HCT116 (cell line): ENCODE measurements at regions not wholly inside any gene's neighbourhood (a gene's known extent, or its start where the extent isn't known, plus 50 kb on each side); places are given as distances from the start of the nearest gene placed in this dataset.

Experiments
- ATAC-seq: fragments of 200-7000 bp; cut with Tn5 transposase; 2 replicates; pipeline ENCODE4 v1.9.1; 2020; ENCODE audit warnings: mild to moderate bottlenecking, moderate library complexity
- BruUV-seq: library from RNA; stranded (reverse); fragments of 400-500 nt; replicated peaks from 2 replicates; lab custom pipeline; 2021; lab: Mats Ljungman, UMichigan
- CTCF ChIA-PET: fragments of 300-600 bp; sonication (Branson Sonifier 250); formaldehyde crosslinking; loops from one replicate; lab custom pipeline; 2021; ENCODE audit warnings: antibody characterized with exemption; lab: Charles Lee
- POLR2A ChIA-PET: fragments of 300-600, 350-600 bp; sonication (Branson Sonifier 250); formaldehyde crosslinking; loops from one replicate; lab custom pipeline; 2021; ENCODE audit warnings: antibody characterized with exemption; lab: Charles Lee
- RAD21 ChIA-PET, 2 experiments: fragments of 300-600 bp; sonication (Branson Sonifier 250); formaldehyde crosslinking; loops; one replicate each; lab custom pipeline; 2023; ENCODE audit warnings: low total read pairs in 2 of 2; ENCODE audit not compliant: uncharacterized antibody in 2 of 2, unreplicated experiment in 2 of 2, low non-redundant PET in 1 of 2; lab: Charles Lee
- DNase-seq: peaks from one replicate; pipeline ENCODE4 v3.0.0-alpha.2; 2010; ENCODE audit warnings: low read depth, low spot score
- H2AFZ ChIP-seq: fragments of 200-600 bp; shearing (Covaris generic), sonication (generic); 2 replicates; pipeline ENCODE4 v1.6.1; 2017; ENCODE audit warnings: low read depth, mixed run types, mixed read lengths, antibody characterized with exemption, low read length; ENCODE audit not compliant: poor library complexity, severe bottlenecking
- H3K27ac ChIP-seq: 2 replicates; pipeline ENCODE4 v1.5.1; 2012; ENCODE audit warnings: low read depth, low read length
- H3K27me3 ChIP-seq: fragments of 200-600 bp; sonication (generic); 2 replicates; pipeline ENCODE4 v1.6.1; 2016; ENCODE audit warnings: mixed run types, low read length, mixed read lengths; ENCODE audit not compliant: insufficient read depth
- H3K36me3 ChIP-seq, 2 experiments: fragments of 200-500 bp in 1 of 2; fragments of 200-600 bp in 1 of 2; sonication (Bioruptor generic) in 1 of 2; sonication (generic) in 1 of 2; 2 replicates each; pipeline versions ENCODE4 v1.5.1 to v1.6.1; 2014 to 2016; ENCODE audit warnings: low read length in 2 of 2, inconsistent platforms in 1 of 2, mixed read lengths in 1 of 2, mixed run types in 1 of 2; ENCODE audit not compliant: insufficient read depth in 2 of 2, control insufficient read depth in 1 of 2
- H3K4me1 ChIP-seq, 2 experiments: fragments of 200-600 bp in 1 of 2; sonication (generic) in 1 of 2; 2 replicates each; pipeline versions ENCODE4 v1.5.1 to v1.6.1; 2012 to 2017; ENCODE audit warnings: low read length in 2 of 2, inconsistent platforms in 1 of 2, mild to moderate bottlenecking in 1 of 2, mixed read lengths in 1 of 2, mixed run types in 1 of 2, moderate library complexity in 1 of 2; ENCODE audit not compliant: insufficient read depth in 2 of 2, control insufficient read depth in 1 of 2
- H3K4me2 ChIP-seq: fragments of 200-600 bp; sonication (generic); 2 replicates; pipeline ENCODE4 v1.6.1; 2017; ENCODE audit warnings: mixed run types, low read length, mixed read lengths
- H3K4me3 ChIP-seq, 2 experiments: fragments of 200-600 bp in 1 of 2; sonication (generic) in 1 of 2; replicated peaks in 1 of 2; 2 replicates each; pipeline ENCODE4 v1.5.1; 2011 to 2016; ENCODE audit warnings: low read length in 2 of 2, control low read depth in 1 of 2, low read depth in 1 of 2, mild to moderate bottlenecking in 1 of 2, mixed read lengths in 1 of 2, mixed run types in 1 of 2
- H3K79me2 ChIP-seq: fragments of 200-600 bp; sonication (generic); 2 replicates; pipeline ENCODE4 v1.6.1; 2017; ENCODE audit warnings: mild to moderate bottlenecking, mixed run types, low read length, moderate library complexity, mixed read lengths; ENCODE audit not compliant: insufficient read depth
- H3K9ac ChIP-seq: fragments of 200-600 bp; sonication (generic); 2 replicates; pipeline ENCODE4 v1.6.1; 2016; ENCODE audit warnings: low read length, mixed read lengths
- H3K9me2 ChIP-seq: fragments of 200-600 bp; sonication (generic), shearing (Covaris generic); 2 replicates; pipeline ENCODE4 v1.6.1; 2017; ENCODE audit warnings: mixed run types, mild to moderate bottlenecking, moderate library complexity; ENCODE audit not compliant: insufficient read depth
- H3K9me3 ChIP-seq, 2 experiments: fragments of 200-500 bp in 1 of 2; fragments of 200-600 bp in 1 of 2; sonication (Bioruptor generic) in 1 of 2; sonication (generic) in 1 of 2; 2 replicates each; pipeline ENCODE4 v1.6.1; 2014 to 2017; ENCODE audit warnings: low read length in 2 of 2, mixed read lengths in 2 of 2, inconsistent platforms in 1 of 2, low read depth in 1 of 2, mild to moderate bottlenecking in 1 of 2, mixed run types in 1 of 2, moderate library complexity in 1 of 2; ENCODE audit not compliant: control insufficient read depth in 1 of 2, insufficient read depth in 1 of 2
- H4K20me1 ChIP-seq: fragments of 200-600 bp; sonication (generic), shearing (Covaris generic); 2 replicates; pipeline ENCODE4 v1.6.1; 2017; ENCODE audit warnings: mixed run types, mild to moderate bottlenecking, moderate library complexity; ENCODE audit not compliant: insufficient read depth
- CBX3 ChIP-seq: IDR thresholded peaks from 2 replicates; pipeline ENCODE4 v1.6.1; 2012; ENCODE audit warnings: low read depth
- CEBPB ChIP-seq: IDR thresholded peaks from 2 replicates; pipeline ENCODE4 v1.6.1; 2012; ENCODE audit warnings: low read depth
- EGR1 ChIP-seq: IDR thresholded peaks from 2 replicates; pipeline ENCODE4 v1.6.1; 2012; ENCODE audit warnings: low read depth
- ELF1 ChIP-seq: IDR thresholded peaks from 2 replicates; pipeline ENCODE4 v1.6.1; 2012; ENCODE audit warnings: low read depth, borderline replicate concordance
- EZH2 ChIP-seq: fragments of 200-600 bp; sonication (generic); IDR thresholded peaks from 2 replicates; pipeline ENCODE4 v1.6.1; 2017; ENCODE audit warnings: antibody characterized with exemption, mixed run types
- EZH2phosphoT487 ChIP-seq: fragments of 200-600 bp; IDR thresholded peaks from 2 replicates; pipeline ENCODE4 v1.6.1; 2018; ENCODE audit warnings: antibody characterized with exemption, borderline replicate concordance
- JUND ChIP-seq: IDR thresholded peaks from 2 replicates; pipeline ENCODE4 v1.6.1; 2012
- POLR2AphosphoS5 ChIP-seq: IDR thresholded peaks from 2 replicates; pipeline ENCODE4 v1.6.1; 2011; ENCODE audit warnings: mild to moderate bottlenecking, low read depth, low read length, moderate library complexity
- SIN3A ChIP-seq: IDR thresholded peaks from 2 replicates; pipeline ENCODE4 v1.6.1; 2012; ENCODE audit warnings: low read depth
- SP1 ChIP-seq: IDR thresholded peaks from 2 replicates; pipeline ENCODE4 v1.6.1; 2012; ENCODE audit warnings: low read depth
- SRF ChIP-seq: IDR thresholded peaks from 2 replicates; pipeline ENCODE4 v1.6.1; 2012; ENCODE audit warnings: low read depth
- TCF7L2 ChIP-seq: IDR thresholded peaks from 2 replicates; pipeline ENCODE4 v1.7.0; 2011; ENCODE audit warnings: borderline replicate concordance, inconsistent platforms; ENCODE audit not compliant: insufficient read depth, insufficient read length; ENCODE audit errors: extremely low read depth
- YY1 ChIP-seq: IDR thresholded peaks from 2 replicates; pipeline ENCODE4 v1.6.1; 2011; ENCODE audit warnings: low read length, low read depth, moderate library complexity, mild to moderate bottlenecking; ENCODE audit not compliant: insufficient replicate concordance; ENCODE audit errors: extremely low read depth
- ZFX ChIP-seq: fragments of 450-650 bp; IDR thresholded peaks from 2 replicates; pipeline ENCODE4 v1.6.1; 2017
- ZNF274 ChIP-seq: fragments of 200-500 bp; sonication (Bioruptor generic); IDR thresholded peaks from 2 replicates; pipeline ENCODE4 v1.6.1; 2014; ENCODE audit warnings: mild to moderate bottlenecking, low read depth, low read length, inconsistent platforms
- intact Hi-C: fragments of 100-400 bp; cut with micrococcal nuclease; formaldehyde crosslinking; loops from 2 replicates; pipeline ENCODE4 v1.10.0; 2022
- TF ChIP-seq, protein P1 (sequence below): IDR thresholded peaks from 2 replicates; pipeline ENCODE4 v1.6.1; 2011; ENCODE audit warnings: mild to moderate bottlenecking, low read length, moderate library complexity; ENCODE audit not compliant: insufficient replicate concordance; ENCODE audit errors: extremely low read depth
- TF ChIP-seq, protein P2 (sequence below): IDR thresholded peaks from 2 replicates; pipeline ENCODE4 v1.6.1; 2012

DNA sequence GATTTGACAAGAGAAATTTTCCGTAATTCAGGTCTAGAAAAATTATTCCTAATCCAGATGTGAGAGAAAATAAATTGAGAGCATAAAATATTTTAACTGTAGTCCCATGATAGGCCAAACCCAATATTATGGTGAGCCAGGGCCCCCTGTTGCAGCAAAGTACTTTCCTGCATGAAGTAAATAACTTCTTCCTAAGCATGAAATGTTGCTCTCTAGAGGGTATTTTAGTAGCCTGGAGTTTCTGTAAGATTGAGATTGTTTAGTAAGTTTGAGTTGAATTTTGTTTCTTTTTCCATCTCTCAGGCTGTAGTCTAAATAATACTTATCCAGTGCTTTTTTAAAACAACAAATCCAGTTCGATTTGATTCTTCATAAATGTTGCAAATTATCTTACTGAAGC, 317.5 kb upstream of the MPDZ start:
- Histone ChIP-seq H3K27ac (no peak overlapping the region), H3K4me1 (no peaks in the 10 kb centered on the region), H3K36me3 (no peaks in the 10 kb centered on the region), H2AFZ (no peak overlapping the region), H3K9me3 (no peaks in the 10 kb centered on the region; a peak in 1 of 4 replicates), H3K4me3 (no peak overlapping the region), H3K9me2 (no peaks in the 10 kb centered on the region), H3K79me2 (no peaks in the 10 kb centered on the region), H3K9ac (no peak overlapping the region), H3K27me3 (no peaks in the 10 kb centered on the region), H4K20me1 (no peaks in the 10 kb centered on the region), H3K4me2 (no peak overlapping the region)
- TF ChIP-seq EZH2 (no peak), SRF (no peak), ZNF274 (no peak), POLR2AphosphoS5 (no peak), ZFX (no peak), EGR1 (no peak)
- TF ChIP-seq, protein P1, sequence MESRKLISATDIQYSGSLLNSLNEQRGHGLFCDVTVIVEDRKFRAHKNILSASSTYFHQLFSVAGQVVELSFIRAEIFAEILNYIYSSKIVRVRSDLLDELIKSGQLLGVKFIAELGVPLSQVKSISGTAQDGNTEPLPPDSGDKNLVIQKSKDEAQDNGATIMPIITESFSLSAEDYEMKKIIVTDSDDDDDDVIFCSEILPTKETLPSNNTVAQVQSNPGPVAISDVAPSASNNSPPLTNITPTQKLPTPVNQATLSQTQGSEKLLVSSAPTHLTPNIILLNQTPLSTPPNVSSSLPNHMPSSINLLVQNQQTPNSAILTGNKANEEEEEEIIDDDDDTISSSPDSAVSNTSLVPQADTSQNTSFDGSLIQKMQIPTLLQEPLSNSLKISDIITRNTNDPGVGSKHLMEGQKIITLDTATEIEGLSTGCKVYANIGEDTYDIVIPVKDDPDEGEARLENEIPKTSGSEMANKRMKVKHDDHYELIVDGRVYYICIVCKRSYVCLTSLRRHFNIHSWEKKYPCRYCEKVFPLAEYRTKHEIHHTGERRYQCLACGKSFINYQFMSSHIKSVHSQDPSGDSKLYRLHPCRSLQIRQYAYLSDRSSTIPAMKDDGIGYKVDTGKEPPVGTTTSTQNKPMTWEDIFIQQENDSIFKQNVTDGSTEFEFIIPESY = no peak
- RAD21 ChIA-PET = no interaction called here
- intact Hi-C loops = no loop called here
- DNase-seq (no peak), ATAC-seq (no peak)
- CTCF ChIA-PET = no interaction called here
- BruUV-seq = no TSS peak
- POLR2A ChIA-PET = no interaction called here

DNA sequence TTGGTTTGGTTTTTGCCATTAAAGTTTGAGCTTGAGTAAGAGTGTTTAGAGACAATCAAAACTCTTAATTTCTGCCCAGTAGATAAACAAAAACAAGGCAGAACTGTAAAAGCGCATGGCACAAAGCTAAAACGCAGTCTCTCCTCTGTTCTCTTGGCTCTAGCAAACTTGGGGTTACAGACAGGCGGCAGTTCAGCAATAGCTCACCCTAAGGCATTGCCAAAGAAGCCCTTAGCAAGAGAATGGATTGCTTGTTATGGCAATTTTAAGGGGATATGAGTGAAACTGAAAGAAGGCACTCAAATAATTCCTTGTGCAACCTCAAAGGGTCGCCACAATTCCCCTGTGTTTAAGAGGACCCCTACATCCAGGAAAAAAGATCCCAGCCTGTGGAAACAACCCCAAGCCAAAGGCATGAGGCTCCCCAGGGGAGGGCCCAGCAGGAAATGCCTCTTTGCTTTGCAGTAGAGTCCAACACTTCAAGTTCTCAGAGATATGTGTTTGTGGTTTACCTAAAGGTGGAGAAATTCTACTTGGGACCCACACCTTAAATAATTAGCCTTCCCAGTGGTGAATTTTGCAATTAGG, 317.0 kb upstream of the MPDZ start:
- no peak overlapping the region for H3K9ac ChIP-seq
- ChIA-PET POLR2A (no interaction called here), RAD21 (no interaction called here), CTCF (no interaction called here)
- DNase-seq = no peak
- no peak overlapping the region for H3K4me2 ChIP-seq
- no peaks in the 10 kb centered on the region for H3K79me2 ChIP-seq
- no peaks in the 10 kb centered on the region for H4K20me1 ChIP-seq
- no peaks in the 10 kb centered on the region for H3K27me3 ChIP-seq
- intact Hi-C loops = no loop called here
- no peaks in the 10 kb centered on the region for H3K4me1 ChIP-seq
- no peak overlapping the region for H3K27ac ChIP-seq
- H2AFZ ChIP-seq = no peak overlapping the region
- no peaks in the 10 kb centered on the region for H3K9me2 ChIP-seq
- no peak for ATAC-seq
- no peaks in the 10 kb centered on the region; a peak in 1 of 4 replicates for H3K9me3 ChIP-seq
- H3K4me3 ChIP-seq = no peak overlapping the region
- no peaks in the 10 kb centered on the region for H3K36me3 ChIP-seq
- no TSS peak for BruUV-seq
- TF ChIP-seq CEBPB = no peak
- no peak for TF ChIP-seq TCF7L2
- no peak for TF ChIP-seq SP1
- no peak for TF ChIP-seq SIN3A
- TF ChIP-seq JUND = no peak
- no peak for TF ChIP-seq EZH2
- no peak for TF ChIP-seq CBX3
- TF ChIP-seq ELF1 = no peak
- TF ChIP-seq EZH2phosphoT487 = no peak
- TF ChIP-seq YY1 = no peak
- TF ChIP-seq, protein P1 = no peak
- TF ChIP-seq, protein P2, sequence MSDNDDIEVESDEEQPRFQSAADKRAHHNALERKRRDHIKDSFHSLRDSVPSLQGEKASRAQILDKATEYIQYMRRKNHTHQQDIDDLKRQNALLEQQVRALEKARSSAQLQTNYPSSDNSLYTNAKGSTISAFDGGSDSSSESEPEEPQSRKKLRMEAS = no peak
